Keratinocyte (primary cell): ENCODE measurements at regions not wholly inside any gene's neighbourhood (a gene's known extent, or its start where the extent isn't known, plus 50 kb on each side); places are given as distances from the start of the nearest gene placed in this dataset.

Source experiments
- DNase-seq: peaks from one replicate; pipeline ENCODE4 v3.0.0-alpha.2; 2011; ENCODE audit warnings: low read depth, missing footprints, low spot score
- FAIRE-seq: peaks from 2 replicates; lab custom pipeline; 2011; peaks lifted over from hg19 to GRCh38; lab: Jason Lieb, UNC
- H2AFZ ChIP-seq: 2 replicates; pipeline ENCODE4 v1.6.0; 2012; ENCODE audit warnings: low read length, control low read depth, inconsistent platforms; ENCODE audit not compliant: control insufficient read depth
- H3K27ac ChIP-seq: 2 replicates; pipeline ENCODE4 v1.5.1; 2011; ENCODE audit warnings: low read length; ENCODE audit not compliant: control insufficient read depth, insufficient read depth
- H3K27me3 ChIP-seq: 3 replicates; pipeline ENCODE4 v1.6.0; 2011; ENCODE audit warnings: low read length; ENCODE audit not compliant: control insufficient read depth, insufficient read depth; ENCODE audit errors: extremely low read depth
- H3K36me3 ChIP-seq, 2 experiments: 2 replicates in 1 of 2; 3 replicates in 1 of 2; pipeline ENCODE4 v1.5.1; 2011; ENCODE audit warnings: low read length in 2 of 2, mild to moderate bottlenecking in 1 of 2; ENCODE audit not compliant: control insufficient read depth in 2 of 2, insufficient read depth in 2 of 2; ENCODE audit errors: extremely low read depth in 1 of 2
- H3K4me1 ChIP-seq: 3 replicates; pipeline ENCODE4 v1.5.1; 2011; ENCODE audit warnings: low read length; ENCODE audit not compliant: control insufficient read depth, insufficient read depth; ENCODE audit errors: extremely low read depth
- H3K4me2 ChIP-seq: 3 replicates; pipeline ENCODE4 v1.6.0; 2011; ENCODE audit warnings: low read depth, low read length; ENCODE audit not compliant: control insufficient read depth, insufficient read depth; ENCODE audit errors: extremely low read depth
- H3K4me3 ChIP-seq, 3 experiments: fragments of 200-600 bp in 1 of 3; sonication (generic) in 1 of 3; 2 replicates in 2 of 3; 3 replicates in 1 of 3; pipeline ENCODE4 v1.5.1; 2011 to 2016; ENCODE audit warnings: low read length in 3 of 3, mild to moderate bottlenecking in 3 of 3, control low read depth in 2 of 3, inconsistent platforms in 1 of 3, low read depth in 1 of 3, mixed read lengths in 1 of 3, mixed run types in 1 of 3, moderate library complexity in 1 of 3; ENCODE audit not compliant: control insufficient read depth in 2 of 3, insufficient read depth in 2 of 3; ENCODE audit errors: extremely low read depth in 1 of 3
- H3K79me2 ChIP-seq: 2 replicates; pipeline ENCODE4 v1.6.0; 2012; ENCODE audit warnings: low read length; ENCODE audit not compliant: control insufficient read depth, insufficient read depth
- H3K9ac ChIP-seq: 3 replicates; pipeline ENCODE4 v1.6.0; 2011; ENCODE audit warnings: low read length; ENCODE audit not compliant: control insufficient read depth, insufficient read depth; ENCODE audit errors: extremely low read depth
- H3K9me1 ChIP-seq: 3 replicates; pipeline ENCODE4 v1.6.0; 2011; ENCODE audit warnings: low read length; ENCODE audit not compliant: control insufficient read depth, insufficient read depth; ENCODE audit errors: extremely low read depth
- H3K9me3 ChIP-seq: 2 replicates; pipeline ENCODE4 v1.5.1; 2012; ENCODE audit warnings: low read depth, low read length; ENCODE audit not compliant: control insufficient read depth
- H4K20me1 ChIP-seq: 3 replicates; pipeline ENCODE4 v1.6.0; 2011; ENCODE audit warnings: low read length; ENCODE audit not compliant: control insufficient read depth, insufficient read depth; ENCODE audit errors: extremely low read depth
- EZH2 ChIP-seq: IDR thresholded peaks from one replicate; pipeline ENCODE4 v1.6.1; 2012; ENCODE audit warnings: inconsistent platforms, mild to moderate bottlenecking, low read length, moderate library complexity
- dilution Hi-C: fragments of 300-500 bp; cut with MboI; formaldehyde crosslinking; loops from one replicate; pipeline ENCODE4 v1.7.0; 2020; ENCODE audit warnings: low sequenced_read_pairs; ENCODE audit not compliant: extremely low pct_ligation_motif_present
- TF ChIP-seq, protein P1 (sequence below), 3 experiments: IDR thresholded peaks in 1 of 3; conservative IDR thresholded peaks in 1 of 3; optimal IDR thresholded peaks in 1 of 3; 2 replicates in 2 of 3; 3 replicates in 1 of 3; pipeline versions ENCODE3 to v1.5.1; 2011; ENCODE audit warnings: low read length in 3 of 3, mild to moderate bottlenecking in 3 of 3, moderate library complexity in 2 of 3, control low read depth in 1 of 3, inconsistent platforms in 1 of 3; ENCODE audit not compliant: insufficient read depth in 2 of 3; ENCODE audit errors: extremely low read depth in 1 of 3

- no peak for DNase-seq
- H3K9me3 ChIP-seq: no peaks in the 10 kb centered on the region
- no peaks in the 10 kb centered on the region for H3K4me1 ChIP-seq
Observed at GRCh38 chr9:18149471-18150011, 324.4 kb upstream of the ADAMTSL1 start.

GRCh38 chr9:18154661-18155060, 319.3 kb upstream of the ADAMTSL1 start:
- Histone ChIP-seq H3K9me1 (no peaks in the 10 kb centered on the region), H3K9ac (no peak overlapping the region), H3K27me3 (no peaks in the 10 kb centered on the region), H3K36me3 (no peaks in the 10 kb centered on the region), H4K20me1 (no peaks in the 10 kb centered on the region), H3K4me3 (no peak overlapping the region), H3K9me3 (no peaks in the 10 kb centered on the region), H2AFZ (no peak overlapping the region), H3K4me2 (no peak overlapping the region), H3K27ac (no peak overlapping the region), H3K79me2 (no peaks in the 10 kb centered on the region), H3K4me1 (no peaks in the 10 kb centered on the region)
- DNase-seq (no peak), FAIRE-seq (no peak)
- TF ChIP-seq EZH2: no peak
- TF ChIP-seq, protein P1, sequence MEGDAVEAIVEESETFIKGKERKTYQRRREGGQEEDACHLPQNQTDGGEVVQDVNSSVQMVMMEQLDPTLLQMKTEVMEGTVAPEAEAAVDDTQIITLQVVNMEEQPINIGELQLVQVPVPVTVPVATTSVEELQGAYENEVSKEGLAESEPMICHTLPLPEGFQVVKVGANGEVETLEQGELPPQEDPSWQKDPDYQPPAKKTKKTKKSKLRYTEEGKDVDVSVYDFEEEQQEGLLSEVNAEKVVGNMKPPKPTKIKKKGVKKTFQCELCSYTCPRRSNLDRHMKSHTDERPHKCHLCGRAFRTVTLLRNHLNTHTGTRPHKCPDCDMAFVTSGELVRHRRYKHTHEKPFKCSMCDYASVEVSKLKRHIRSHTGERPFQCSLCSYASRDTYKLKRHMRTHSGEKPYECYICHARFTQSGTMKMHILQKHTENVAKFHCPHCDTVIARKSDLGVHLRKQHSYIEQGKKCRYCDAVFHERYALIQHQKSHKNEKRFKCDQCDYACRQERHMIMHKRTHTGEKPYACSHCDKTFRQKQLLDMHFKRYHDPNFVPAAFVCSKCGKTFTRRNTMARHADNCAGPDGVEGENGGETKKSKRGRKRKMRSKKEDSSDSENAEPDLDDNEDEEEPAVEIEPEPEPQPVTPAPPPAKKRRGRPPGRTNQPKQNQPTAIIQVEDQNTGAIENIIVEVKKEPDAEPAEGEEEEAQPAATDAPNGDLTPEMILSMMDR (optimal IDR thresholded peaks at IDR 0.05 in 1 of 3, IDR thresholded peaks at IDR 0.05 in 1 of 3, conservative IDR thresholded peaks at IDR 0.05 in 1 of 3; ENCODE audit: extremely low read depth in 1 of 3, insufficient read depth in 2 of 3, low read length in 3 of 3): no peak
- dilution Hi-C loops: no loop called here

More at GRCh38 chr9:18149471-18150011, 324.4 kb upstream of the ADAMTSL1 start:
- FAIRE-seq: no peak
- Histone ChIP-seq H3K4me2 (no peak overlapping the region), H2AFZ (no peak overlapping the region), H3K27ac (no peak overlapping the region), H3K36me3 (no peaks in the 10 kb centered on the region), H3K79me2 (no peaks in the 10 kb centered on the region), H3K9me1 (no peaks in the 10 kb centered on the region), H3K9ac (no peak overlapping the region), H3K27me3 (no peaks in the 10 kb centered on the region), H3K4me3 (no peak overlapping the region), H4K20me1 (no peaks in the 10 kb centered on the region)
- dilution Hi-C loops: no loop called here
- TF ChIP-seq, protein P1 (optimal IDR thresholded peaks at IDR 0.05 in 1 of 3, IDR thresholded peaks at IDR 0.05 in 1 of 3, conservative IDR thresholded peaks at IDR 0.05 in 1 of 3; ENCODE audit: extremely low read depth in 1 of 3, insufficient read depth in 2 of 3, low read length in 3 of 3): peak in 1 of 3 experiments; percentile 4
- TF ChIP-seq EZH2: no peak
